Chondrocyte (in vitro differentiated cells): ENCODE measurements at regions not wholly inside any gene's neighbourhood (a gene's known extent, or its start where the extent isn't known, plus 50 kb on each side); places are given as distances from the start of the nearest gene placed in this dataset.
"Not testable (repeated sequence)": the region's sequence is repeated elsewhere in the genome, so short reads cannot be mapped to it uniquely, and the experiment has no call there.

Experiments used
- DNase-seq: peaks from one replicate; pipeline ENCODE4 v3.0.0; 2021; ENCODE audit warnings: mixed read lengths, low spot score
- H3K27ac Mint-ChIP-seq: one replicate; pipeline ENCODE4 v1.8.0; 2021; ENCODE audit warnings: mild to moderate bottlenecking, moderate library complexity, mixed read lengths; ENCODE audit not compliant: unreplicated experiment
- H3K27me3 Mint-ChIP-seq: 2 replicates; pipeline ENCODE4 v1.8.0; 2021; ENCODE audit warnings: low read depth, mixed read lengths
- H3K36me3 Mint-ChIP-seq: 2 replicates; pipeline ENCODE4 v1.8.0; 2021; ENCODE audit warnings: low read depth, mixed read lengths
- H3K4me1 Mint-ChIP-seq: 2 replicates; pipeline ENCODE4 v1.8.0; 2021; ENCODE audit warnings: low read depth, mild to moderate bottlenecking, mixed read lengths
- H3K4me3 Mint-ChIP-seq: one replicate; pipeline ENCODE4 v1.8.0; 2021; ENCODE audit warnings: mild to moderate bottlenecking, moderate library complexity, mixed read lengths; ENCODE audit not compliant: unreplicated experiment
- H3K9me3 Mint-ChIP-seq: 2 replicates; pipeline ENCODE4 v1.8.0; 2021; ENCODE audit warnings: low read depth, mixed read lengths
- CTCF ChIP-seq: fragments of 200-600 bp; sonication (generic); IDR thresholded peaks from 2 replicates; pipeline ENCODE4 v1.5.0; 2021; ENCODE audit warnings: antibody characterized with exemption, mild to moderate bottlenecking, moderate library complexity

GRCh38 chr4:26241179-26241578, 79.6 kb upstream of the RBPJ start:
- H3K27me3 Mint-ChIP-seq = no peaks in the 10 kb centered on the region
- H3K4me1 Mint-ChIP-seq = peaks cover 34% of the 10 kb centered on the region
- no peak overlapping the region for H3K4me3 Mint-ChIP-seq
- TF ChIP-seq CTCF = no peak
- H3K9me3 Mint-ChIP-seq = no peaks in the 10 kb centered on the region
- no peaks in the 10 kb centered on the region for H3K36me3 Mint-ChIP-seq
- DNase-seq = no peak
- H3K27ac Mint-ChIP-seq = no peak overlapping the region

- Mint-ChIP-seq H3K27me3 (no peaks in the 10 kb centered on the region), H3K36me3 (no peaks in the 10 kb centered on the region), H3K4me1 (peaks cover 34% of the 10 kb centered on the region), H3K4me3 (no peak overlapping the region), H3K27ac (no peak overlapping the region), H3K9me3 (no peaks in the 10 kb centered on the region)
- DNase-seq = no peak
- no peak for TF ChIP-seq CTCF
These were observed 78.4 kb upstream of the RBPJ start for GRCh38 chr4:26242451-26242850.

- H3K4me3 Mint-ChIP-seq, H3K36me3 Mint-ChIP-seq, H3K27me3 Mint-ChIP-seq, H3K9me3 Mint-ChIP-seq, H3K27ac Mint-ChIP-seq, DNase-seq: not testable (repeated sequence)
- H3K4me1 Mint-ChIP-seq = peaks cover 24% of the 10 kb centered on the region
These were observed 76.7 kb upstream of the RBPJ start for GRCh38 chr4:26244138-26244537.

- no peak overlapping the region for H3K27ac Mint-ChIP-seq
- no peak for DNase-seq
- no peak overlapping the region for H3K4me3 Mint-ChIP-seq
- peaks cover 11% of the 10 kb centered on the region for H3K4me1 Mint-ChIP-seq
- H3K36me3 Mint-ChIP-seq = no peaks in the 10 kb centered on the region
- H3K27me3 Mint-ChIP-seq = no peaks in the 10 kb centered on the region
- no peak for TF ChIP-seq CTCF
- H3K9me3 Mint-ChIP-seq = no peaks in the 10 kb centered on the region
These were observed 72.2 kb upstream of the RBPJ start for GRCh38 chr4:26248647-26249046.

GRCh38 chr4:26252349-26253025, 68.3 kb upstream of the RBPJ start:
- Mint-ChIP-seq H3K9me3 (no peaks in the 10 kb centered on the region), H3K36me3 (no peaks in the 10 kb centered on the region), H3K4me3 (no peak overlapping the region), H3K27ac (no peak overlapping the region), H3K27me3 (no peaks in the 10 kb centered on the region), H3K4me1 (peaks cover 17% of the 10 kb centered on the region)
- DNase-seq = no peak
- TF ChIP-seq CTCF = no peak

GRCh38 chr4:26253968-26254367, 66.8 kb upstream of the RBPJ start:
- no peak overlapping the region for H3K27ac Mint-ChIP-seq
- TF ChIP-seq CTCF = no peak
- DNase-seq = no peak
- H3K27me3 Mint-ChIP-seq = no peaks in the 10 kb centered on the region
- H3K4me1 Mint-ChIP-seq = peaks cover 11% of the 10 kb centered on the region
- no peaks in the 10 kb centered on the region for H3K36me3 Mint-ChIP-seq
- H3K9me3 Mint-ChIP-seq = no peaks in the 10 kb centered on the region
- H3K4me3 Mint-ChIP-seq = no peak overlapping the region
